DOHH2 (cell line): ENCODE measurements at regions not wholly inside any gene's neighbourhood (a gene's known extent, or its start where the extent isn't known, plus 50 kb on each side); places are given as distances from the start of the nearest gene placed in this dataset.
"Not testable (repeated sequence)": the region's sequence is repeated elsewhere in the genome, so short reads cannot be mapped to it uniquely, and the experiment has no call there.

Experiments used
- H3F3A ChIP-seq: fragments of 200-600 bp; sonication (generic), shearing (Covaris generic); 2 replicates; pipeline ENCODE4 v1.6.0; 2016; ENCODE audit warnings: antibody characterized with exemption, mild to moderate bottlenecking; ENCODE audit not compliant: control insufficient read depth, insufficient read depth
- H3K27ac ChIP-seq: fragments of 200-600 bp; sonication (generic); 2 replicates; pipeline ENCODE4 v1.5.1; 2014; ENCODE audit warnings: low read depth, mild to moderate bottlenecking, low read length, moderate library complexity
- H3K27me3 ChIP-seq: fragments of 200-600 bp; sonication (generic); 2 replicates; pipeline ENCODE4 v1.6.1; 2014; ENCODE audit warnings: mild to moderate bottlenecking, low read length, mixed read lengths; ENCODE audit not compliant: control insufficient read depth
- H3K36me3 ChIP-seq: fragments of 200-600 bp; sonication (generic); 2 replicates; pipeline ENCODE4 v1.6.1; 2014; ENCODE audit warnings: mild to moderate bottlenecking, low read length, moderate library complexity, mixed read lengths; ENCODE audit not compliant: control insufficient read depth
- H3K4me1 ChIP-seq: fragments of 200-600 bp; sonication (generic); 2 replicates; pipeline ENCODE4 v1.6.1; 2014; ENCODE audit warnings: mild to moderate bottlenecking, low read length, mixed read lengths; ENCODE audit not compliant: control insufficient read depth
- H3K4me2 ChIP-seq: fragments of 200-600 bp; sonication (generic); 2 replicates; pipeline ENCODE4 v1.6.0; 2014; ENCODE audit warnings: mild to moderate bottlenecking, low read length, moderate library complexity
- H3K4me3 ChIP-seq: fragments of 200-600 bp; sonication (generic); 2 replicates; pipeline ENCODE4 v1.5.1; 2014; ENCODE audit warnings: mild to moderate bottlenecking, low read length, mixed read lengths
- H3K79me2 ChIP-seq: fragments of 200-600 bp; sonication (generic); 2 replicates; pipeline ENCODE4 v1.6.1; 2014; ENCODE audit warnings: mild to moderate bottlenecking, low read length, mixed read lengths; ENCODE audit not compliant: control insufficient read depth
- H3K9me2 ChIP-seq: fragments of 200-600 bp; sonication (generic); replicated peaks from 2 replicates; pipeline ENCODE4 v1.6.1; 2014; ENCODE audit warnings: mild to moderate bottlenecking, low read length, mixed read lengths; ENCODE audit not compliant: control insufficient read depth
- H3K9me3 ChIP-seq: fragments of 200-600 bp; sonication (generic); 2 replicates; pipeline ENCODE4 v1.6.1; 2014; ENCODE audit warnings: antibody characterized with exemption, low read length, mixed read lengths; ENCODE audit not compliant: control insufficient read depth, insufficient read depth
- H4K20me1 ChIP-seq: fragments of 200-600 bp; sonication (generic); 2 replicates; pipeline ENCODE4 v1.6.0; 2014; ENCODE audit warnings: low read depth, mild to moderate bottlenecking, antibody characterized with exemption, low read length, moderate library complexity; ENCODE audit not compliant: control insufficient read depth, insufficient read depth

- not testable (repeated sequence) for H3K4me3 ChIP-seq
Observed at GRCh38 chr21:10442018-10442417, 79.4 kb upstream of the TPTE start.

GRCh38 chr21:10445685-10446084 lies 75.7 kb upstream of the TPTE start:
- not testable (repeated sequence) for H4K20me1 ChIP-seq, H3K9me3 ChIP-seq, H3K4me2 ChIP-seq, H3K27me3 ChIP-seq, H3K79me2 ChIP-seq, H3K36me3 ChIP-seq, H3K4me3 ChIP-seq, H3K9me2 ChIP-seq, H3K27ac ChIP-seq, H3F3A ChIP-seq, H3K4me1 ChIP-seq

More at GRCh38 chr21:10442018-10442417, 79.4 kb upstream of the TPTE start:
- not testable (repeated sequence) for H3K9me2 ChIP-seq, H3K27me3 ChIP-seq, H3K4me1 ChIP-seq, H3F3A ChIP-seq, H3K4me2 ChIP-seq, H3K36me3 ChIP-seq, H4K20me1 ChIP-seq, H3K27ac ChIP-seq, H3K79me2 ChIP-seq
- peaks cover 15% of the 10 kb centered on the region; the same call in 1 of the 2 replicates for H3K9me3 ChIP-seq

GRCh38 chr21:10449451-10449850 lies 71.9 kb upstream of the TPTE start:
- H3K27ac ChIP-seq, H3K79me2 ChIP-seq: not testable (repeated sequence)
- H3K9me3 ChIP-seq, result peaks cover 12% of the 10 kb centered on the region; the same call in 1 of the 2 replicates

GRCh38 chr21:10451274-10451673 lies 70.1 kb upstream of the TPTE start:
- peaks cover 12% of the 10 kb centered on the region; the same call in 1 of the 2 replicates for H3K9me3 ChIP-seq
- H3K4me3 ChIP-seq, H3K4me2 ChIP-seq: not testable (repeated sequence)

More at GRCh38 chr21:10449451-10449850, 71.9 kb upstream of the TPTE start:
- H3K9me2 ChIP-seq, H3K4me1 ChIP-seq, H3K4me3 ChIP-seq, H3K4me2 ChIP-seq, H3F3A ChIP-seq, H3K36me3 ChIP-seq, H3K27me3 ChIP-seq, H4K20me1 ChIP-seq: not testable (repeated sequence)

GRCh38 chr21:10457765-10458164 lies 63.6 kb upstream of the TPTE start:
- H3K9me2 ChIP-seq, H3K79me2 ChIP-seq, H4K20me1 ChIP-seq, H3F3A ChIP-seq, H3K36me3 ChIP-seq, H3K4me1 ChIP-seq, H3K4me2 ChIP-seq, H3K27me3 ChIP-seq, H3K4me3 ChIP-seq, H3K27ac ChIP-seq: not testable (repeated sequence)
- H3K9me3 ChIP-seq, result peaks cover 20% of the 10 kb centered on the region; the same call in 1 of the 2 replicates

More at GRCh38 chr21:10451274-10451673, 70.1 kb upstream of the TPTE start:
- not testable (repeated sequence) for H4K20me1 ChIP-seq, H3K4me1 ChIP-seq, H3K27me3 ChIP-seq, H3K27ac ChIP-seq, H3K9me2 ChIP-seq, H3K36me3 ChIP-seq, H3K79me2 ChIP-seq, H3F3A ChIP-seq

- H3K4me1 ChIP-seq, H4K20me1 ChIP-seq, H3K9me2 ChIP-seq, H3K36me3 ChIP-seq, H3K4me3 ChIP-seq, H3K27ac ChIP-seq, H3K79me2 ChIP-seq, H3K4me2 ChIP-seq, H3K27me3 ChIP-seq, H3F3A ChIP-seq: not testable (repeated sequence)
- H3K9me3 ChIP-seq, result peaks cover 34% of the 10 kb centered on the region; the same call in 1 of the 2 replicates
Observed at GRCh38 chr21:10460957-10461356, 60.4 kb upstream of the TPTE start.

GRCh38 chr21:10461445-10461844 lies 59.9 kb upstream of the TPTE start:
- not testable (repeated sequence) for H3F3A ChIP-seq, H3K27ac ChIP-seq, H4K20me1 ChIP-seq, H3K4me1 ChIP-seq, H3K27me3 ChIP-seq, H3K4me2 ChIP-seq, H3K4me3 ChIP-seq, H3K9me2 ChIP-seq, H3K36me3 ChIP-seq, H3K79me2 ChIP-seq
- H3K9me3 ChIP-seq, result peaks cover 34% of the 10 kb centered on the region; the same call in 1 of the 2 replicates
